IPS-20b (cell line): ENCODE measurements at regions not wholly inside any gene's neighbourhood (a gene's known extent, or its start where the extent isn't known, plus 50 kb on each side); places are given as distances from the start of the nearest gene placed in this dataset.

Source experiments
- H3K27ac ChIP-seq: one replicate; pipeline ENCODE4 v1.5.1; 2013; ENCODE audit warnings: low read length
- H3K27me3 ChIP-seq: 2 replicates; pipeline ENCODE4 v1.6.1; 2013; ENCODE audit warnings: mild to moderate bottlenecking, low read length, inconsistent platforms; ENCODE audit not compliant: insufficient read depth
- H3K36me3 ChIP-seq: 2 replicates; pipeline ENCODE4 v1.6.1; 2013; ENCODE audit warnings: low read depth, mild to moderate bottlenecking, inconsistent platforms, low read length, moderate library complexity; ENCODE audit not compliant: insufficient read depth
- H3K4me1 ChIP-seq: 2 replicates; pipeline ENCODE4 v1.6.1; 2013; ENCODE audit warnings: mild to moderate bottlenecking, control low read depth, inconsistent platforms, low read length, moderate library complexity; ENCODE audit not compliant: insufficient read depth
- H3K4me3 ChIP-seq: 2 replicates; pipeline ENCODE4 v1.5.1; 2013; ENCODE audit warnings: mild to moderate bottlenecking, low read length, inconsistent platforms
- H3K9ac ChIP-seq: 2 replicates; pipeline ENCODE4 v1.6.1; 2013; ENCODE audit warnings: low read depth, mild to moderate bottlenecking, inconsistent platforms, low read length, moderate library complexity
- H3K9me3 ChIP-seq: 2 replicates; pipeline ENCODE4 v1.6.1; 2013; ENCODE audit warnings: mild to moderate bottlenecking, low read depth, low read length, inconsistent platforms; ENCODE audit not compliant: insufficient read depth

- no peak overlapping the region for H3K4me3 ChIP-seq
- no peaks in the 10 kb centered on the region for H3K27me3 ChIP-seq
- no peaks in the 10 kb centered on the region for H3K4me1 ChIP-seq
- no peaks in the 10 kb centered on the region for H3K36me3 ChIP-seq
- no peak overlapping the region for H3K9ac ChIP-seq
- H3K27ac ChIP-seq = no peak overlapping the region
- H3K9me3 ChIP-seq = no peaks in the 10 kb centered on the region
Observed at GRCh38 chr7:46999866-47000265, 582.0 kb downstream of the TNS3 start.

DNA sequence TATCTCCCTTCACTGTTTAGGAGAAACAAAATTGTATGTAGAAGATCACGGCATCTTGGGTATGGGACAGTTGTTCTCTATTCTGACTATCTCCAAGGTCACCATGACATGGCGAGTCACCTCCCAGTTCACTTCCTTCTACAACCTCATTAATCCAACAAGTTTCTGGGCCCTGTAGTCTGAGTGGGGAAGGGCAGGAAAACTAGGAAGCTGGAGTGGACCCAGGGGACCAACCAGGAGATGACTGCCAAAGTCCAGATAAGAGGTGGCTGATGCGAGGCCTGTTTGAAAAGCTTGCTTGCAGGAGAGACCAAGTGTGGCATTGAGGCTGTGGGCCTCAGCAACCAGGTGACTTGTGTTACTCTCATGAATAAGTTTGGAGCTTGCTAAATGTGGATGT lies 584.9 kb downstream of the TNS3 start:
- H3K27ac ChIP-seq = no peak overlapping the region
- no peaks in the 10 kb centered on the region for H3K9me3 ChIP-seq
- H3K4me1 ChIP-seq = no peaks in the 10 kb centered on the region
- H3K9ac ChIP-seq = no peak overlapping the region
- no peaks in the 10 kb centered on the region for H3K27me3 ChIP-seq
- no peaks in the 10 kb centered on the region for H3K36me3 ChIP-seq
- no peak overlapping the region for H3K4me3 ChIP-seq

- no peak overlapping the region for H3K9ac ChIP-seq
- H3K36me3 ChIP-seq = no peaks in the 10 kb centered on the region
- H3K9me3 ChIP-seq = no peaks in the 10 kb centered on the region
- H3K4me3 ChIP-seq = no peak overlapping the region
- no peak overlapping the region for H3K27ac ChIP-seq
- H3K27me3 ChIP-seq = no peaks in the 10 kb centered on the region
- no peaks in the 10 kb centered on the region; the same call in 1 of the 2 replicates for H3K4me1 ChIP-seq
Observed at GRCh38 chr7:46993396-46993795, 588.5 kb downstream of the TNS3 start.

GRCh38 chr7:46990761-46991160 lies 591.1 kb downstream of the TNS3 start:
- no peak overlapping the region for H3K27ac ChIP-seq
- H3K4me1 ChIP-seq = no peaks in the 10 kb centered on the region; the same call in 1 of the 2 replicates
- no peaks in the 10 kb centered on the region for H3K27me3 ChIP-seq
- no peak overlapping the region for H3K4me3 ChIP-seq
- H3K9me3 ChIP-seq = no peaks in the 10 kb centered on the region
- no peaks in the 10 kb centered on the region for H3K36me3 ChIP-seq
- H3K9ac ChIP-seq = no peak overlapping the region

- H3K36me3 ChIP-seq = no peaks in the 10 kb centered on the region
- no peaks in the 10 kb centered on the region for H3K27me3 ChIP-seq
- H3K27ac ChIP-seq = no peak overlapping the region
- H3K4me1 ChIP-seq = no peaks in the 10 kb centered on the region; the same call in 1 of the 2 replicates
- no peaks in the 10 kb centered on the region for H3K9me3 ChIP-seq
- no peak overlapping the region for H3K4me3 ChIP-seq
- no peak overlapping the region for H3K9ac ChIP-seq
Observed at GRCh38 chr7:46989247-46989646, 592.7 kb downstream of the TNS3 start.

DNA sequence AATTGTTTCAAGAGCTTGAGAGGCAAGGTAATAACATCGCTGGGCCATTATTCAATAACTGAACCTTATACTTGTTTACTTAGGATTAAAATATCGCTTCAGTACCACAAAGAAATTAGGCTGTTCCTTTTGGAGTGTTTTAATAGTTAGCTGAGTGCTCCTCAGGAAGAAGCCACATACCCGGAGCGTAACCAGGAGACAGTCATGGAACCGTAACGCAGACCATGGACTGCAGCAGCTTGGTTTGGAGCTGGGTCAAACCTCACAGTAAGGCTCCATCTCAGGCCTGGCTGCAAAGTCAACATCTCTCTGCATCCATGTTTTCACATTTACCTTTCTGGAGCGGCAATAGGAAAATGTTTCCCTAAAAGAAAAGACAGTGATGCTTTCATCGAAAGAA lies 599.0 kb downstream of the TNS3 start:
- Histone ChIP-seq H3K36me3 (no peaks in the 10 kb centered on the region), H3K9me3 (no peaks in the 10 kb centered on the region), H3K27ac (no peak overlapping the region), H3K4me1 (no peaks in the 10 kb centered on the region), H3K4me3 (no peak overlapping the region), H3K9ac (no peak overlapping the region), H3K27me3 (no peaks in the 10 kb centered on the region)

GRCh38 chr7:46979439-46979838 lies 602.5 kb downstream of the TNS3 start:
- Histone ChIP-seq H3K9ac (no peak overlapping the region), H3K27me3 (no peaks in the 10 kb centered on the region), H3K27ac (no peak overlapping the region), H3K4me1 (no peaks in the 10 kb centered on the region), H3K36me3 (no peaks in the 10 kb centered on the region), H3K9me3 (no peaks in the 10 kb centered on the region), H3K4me3 (no peak overlapping the region)

DNA sequence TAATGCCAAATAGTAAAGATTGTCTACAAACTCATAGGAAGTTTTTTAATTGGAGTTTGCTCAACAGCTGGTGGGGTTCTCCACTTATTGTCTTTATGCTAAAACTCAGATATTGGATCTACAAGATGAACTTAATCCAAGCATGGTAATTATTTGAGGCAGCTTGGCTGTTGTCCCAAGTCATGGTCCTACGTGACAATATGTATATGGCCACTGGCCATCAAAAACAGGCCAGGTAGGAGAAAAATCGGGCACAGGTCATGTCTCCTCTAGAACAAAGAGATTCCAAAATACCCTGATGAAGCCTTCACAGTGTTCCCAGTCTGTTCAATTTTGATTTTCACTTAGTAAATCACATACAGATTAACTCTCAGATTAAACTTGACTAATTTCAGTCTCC lies 606.4 kb downstream of the TNS3 start:
- H3K4me3 ChIP-seq = no peak overlapping the region
- H3K4me1 ChIP-seq = no peaks in the 10 kb centered on the region
- H3K9me3 ChIP-seq = no peaks in the 10 kb centered on the region
- no peak overlapping the region for H3K27ac ChIP-seq
- no peak overlapping the region for H3K9ac ChIP-seq
- H3K27me3 ChIP-seq = no peaks in the 10 kb centered on the region
- H3K36me3 ChIP-seq = no peaks in the 10 kb centered on the region

- Histone ChIP-seq H3K36me3 (no peaks in the 10 kb centered on the region), H3K9ac (no peak overlapping the region), H3K27ac (no peak overlapping the region), H3K4me1 (no peaks in the 10 kb centered on the region), H3K27me3 (no peaks in the 10 kb centered on the region), H3K9me3 (no peaks in the 10 kb centered on the region; the same call in 1 of the 2 replicates), H3K4me3 (no peak overlapping the region)
Observed at GRCh38 chr7:46972205-46972604, 609.7 kb downstream of the TNS3 start.

GRCh38 chr7:46970476-46970875 lies 611.4 kb downstream of the TNS3 start:
- no peak overlapping the region for H3K4me3 ChIP-seq
- no peaks in the 10 kb centered on the region for H3K4me1 ChIP-seq
- H3K27ac ChIP-seq = no peak overlapping the region
- no peaks in the 10 kb centered on the region for H3K27me3 ChIP-seq
- H3K9ac ChIP-seq = no peak overlapping the region
- peaks cover 7% of the 10 kb centered on the region for H3K9me3 ChIP-seq
- H3K36me3 ChIP-seq = no peaks in the 10 kb centered on the region

GRCh38 chr7:46970131-46970430 lies 611.8 kb downstream of the TNS3 start:
- Histone ChIP-seq H3K27ac (no peak overlapping the region), H3K4me3 (no peak overlapping the region), H3K4me1 (no peaks in the 10 kb centered on the region), H3K27me3 (no peaks in the 10 kb centered on the region), H3K9me3 (peaks cover 11% of the 10 kb centered on the region), H3K9ac (no peak overlapping the region), H3K36me3 (no peaks in the 10 kb centered on the region)

DNA sequence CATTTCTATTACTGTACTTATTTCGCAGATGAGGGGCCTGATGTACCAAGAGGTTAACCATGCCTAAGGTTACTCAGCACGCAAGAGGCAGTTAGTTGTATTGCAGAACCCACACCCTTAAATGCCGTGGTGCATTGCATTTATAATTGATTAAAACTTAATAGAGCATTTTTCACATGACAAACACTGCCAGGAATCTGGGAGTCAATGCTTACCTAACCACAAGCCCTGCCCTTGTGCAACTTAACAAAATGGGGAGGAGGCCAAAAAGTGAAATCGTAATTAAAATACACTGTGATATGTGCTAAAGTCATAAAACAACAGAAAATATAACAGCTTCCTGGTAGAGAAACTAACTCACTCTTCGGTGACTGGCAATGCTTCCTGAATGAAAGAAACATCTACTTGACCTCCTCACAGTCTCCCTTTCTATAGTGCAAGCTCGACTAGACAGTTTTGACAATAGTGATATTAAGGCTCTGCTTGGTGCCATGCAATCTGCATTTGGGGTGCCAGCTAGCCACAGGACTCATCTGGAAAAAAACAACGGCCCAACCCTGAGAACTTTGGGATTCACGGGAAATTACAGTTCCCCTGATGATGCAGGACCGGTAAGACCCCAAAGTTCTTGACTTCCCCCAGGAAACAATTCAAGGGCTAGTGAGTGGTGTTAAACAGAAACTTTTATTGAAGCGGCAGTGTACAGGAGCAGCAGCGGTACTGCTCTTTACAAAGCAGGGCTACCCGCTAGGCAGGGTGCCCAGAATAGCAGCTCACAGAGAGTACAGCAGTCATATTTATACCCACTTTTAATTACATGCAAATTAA lies 612.4 kb downstream of the TNS3 start:
- H3K9ac ChIP-seq = no peak overlapping the region
- H3K27ac ChIP-seq = no peak overlapping the region
- H3K36me3 ChIP-seq = no peaks in the 10 kb centered on the region
- peaks cover 16% of the 10 kb centered on the region for H3K9me3 ChIP-seq
- H3K4me3 ChIP-seq = no peak overlapping the region
- no peaks in the 10 kb centered on the region for H3K27me3 ChIP-seq
- H3K4me1 ChIP-seq = no peaks in the 10 kb centered on the region
